NCI-H510A treated with DMSO at 0.1 percent for 48 hours (cell line): ENCODE measurements at regions not wholly inside any gene's neighbourhood (a gene's known extent, or its start where the extent isn't known, plus 50 kb on each side); places are given as distances from the start of the nearest gene placed in this dataset.
"Not testable (repeated sequence)": the region's sequence is repeated elsewhere in the genome, so short reads cannot be mapped to it uniquely, and the experiment has no call there.

ENCODE experiments used
- DNase-seq: peaks from one replicate; lab custom pipeline; 2025; lab: John Stamatoyannopoulos, UW

DNA sequence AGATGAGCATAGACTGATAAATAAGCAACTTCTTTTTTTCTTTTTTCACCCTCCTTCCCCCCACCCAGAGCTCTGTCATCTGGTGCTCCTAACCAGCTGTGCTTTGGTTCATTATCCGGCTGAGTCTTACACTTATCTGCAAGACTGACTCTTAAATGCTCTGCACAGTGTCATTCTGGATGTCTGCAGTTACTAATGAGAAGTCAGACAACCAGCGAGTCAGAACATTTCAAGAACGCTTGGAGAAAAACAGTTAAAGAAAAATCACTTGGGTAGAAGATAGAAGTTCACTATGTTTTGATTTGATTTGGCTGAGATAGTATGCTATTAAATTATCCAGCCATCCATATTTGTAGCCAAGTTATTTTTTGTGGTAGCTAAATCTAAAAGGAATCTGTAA is 328.9 kb upstream of the PRICKLE1 start:
- no peak for DNase-seq

DNA sequence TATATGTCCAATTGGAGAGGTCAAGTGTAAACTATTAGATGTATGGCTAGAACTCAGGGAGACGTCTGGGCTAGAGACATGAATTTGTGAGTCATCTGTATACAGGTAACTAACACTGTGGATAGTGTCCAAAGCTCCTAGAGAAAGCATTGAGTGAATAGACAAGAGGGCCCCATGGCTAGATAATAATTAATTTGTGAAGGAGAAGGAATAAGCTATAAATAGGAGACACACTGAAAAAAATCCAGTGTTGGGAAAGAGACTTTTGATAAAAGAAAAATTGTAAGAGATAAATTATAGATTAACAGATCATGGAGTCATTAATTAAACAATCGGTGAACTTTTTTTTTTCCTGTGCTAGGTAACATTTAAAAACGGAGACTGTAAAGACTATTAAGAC is 326.6 kb upstream of the PRICKLE1 start:
- DNase-seq = no peak

DNA sequence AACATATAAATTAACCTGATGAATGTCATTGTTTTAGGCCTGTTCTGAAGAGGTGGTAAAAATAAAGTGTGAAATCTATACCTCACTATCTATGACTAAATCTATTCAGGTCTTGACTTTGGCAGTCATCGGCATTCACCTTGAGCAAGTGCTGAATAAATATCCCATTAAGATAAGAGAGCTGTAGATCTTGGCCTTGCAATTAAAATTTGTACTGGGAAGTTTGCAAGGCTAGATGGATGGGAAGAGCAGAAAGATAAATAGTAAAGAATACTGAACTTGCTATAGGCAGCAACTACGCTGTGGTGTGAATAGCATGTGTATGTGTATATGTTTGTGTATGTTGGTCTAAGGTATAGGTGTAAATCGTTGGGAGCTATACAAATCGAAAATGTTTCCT is 325.9 kb upstream of the PRICKLE1 start:
- no peak for DNase-seq

DNA sequence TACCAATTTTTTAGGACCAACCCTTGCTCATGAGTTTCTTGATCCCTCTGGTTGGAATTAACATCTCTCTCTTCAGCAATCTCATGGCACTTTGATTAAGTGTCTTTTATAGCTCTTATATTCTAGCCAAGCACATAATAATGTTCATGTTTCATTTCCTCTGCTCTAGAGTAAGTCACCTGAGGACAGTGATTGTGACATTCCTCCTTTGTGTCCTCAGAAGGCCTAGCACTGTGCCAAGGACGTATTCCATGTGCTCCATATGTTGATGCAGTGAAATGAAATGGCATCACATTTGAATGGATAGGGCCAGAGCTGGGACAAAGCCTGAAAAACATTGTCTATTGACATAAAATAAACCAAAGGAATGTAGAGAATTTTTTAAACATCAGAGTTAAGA is 322.8 kb upstream of the PRICKLE1 start:
- DNase-seq = no peak

DNA sequence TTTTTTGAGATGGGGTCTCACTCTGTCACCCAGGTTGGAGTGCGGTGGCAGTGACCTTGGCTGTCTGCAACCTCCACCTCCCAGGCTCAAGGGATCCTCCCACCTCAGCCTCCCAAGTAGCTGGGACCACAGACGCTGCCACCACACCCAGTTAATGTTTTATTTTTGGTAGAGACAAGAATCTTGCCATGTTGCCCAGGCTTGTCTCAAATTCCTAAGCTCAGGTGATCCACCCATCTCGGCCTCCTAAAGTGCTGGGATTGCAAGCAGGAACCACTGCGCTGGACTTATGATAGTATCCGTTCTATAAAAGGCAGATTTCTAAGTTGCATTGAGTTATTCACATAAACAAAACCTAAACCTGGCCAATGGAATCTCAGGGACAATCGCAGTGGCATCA is 321.1 kb upstream of the PRICKLE1 start:
- DNase-seq = no peak

DNA sequence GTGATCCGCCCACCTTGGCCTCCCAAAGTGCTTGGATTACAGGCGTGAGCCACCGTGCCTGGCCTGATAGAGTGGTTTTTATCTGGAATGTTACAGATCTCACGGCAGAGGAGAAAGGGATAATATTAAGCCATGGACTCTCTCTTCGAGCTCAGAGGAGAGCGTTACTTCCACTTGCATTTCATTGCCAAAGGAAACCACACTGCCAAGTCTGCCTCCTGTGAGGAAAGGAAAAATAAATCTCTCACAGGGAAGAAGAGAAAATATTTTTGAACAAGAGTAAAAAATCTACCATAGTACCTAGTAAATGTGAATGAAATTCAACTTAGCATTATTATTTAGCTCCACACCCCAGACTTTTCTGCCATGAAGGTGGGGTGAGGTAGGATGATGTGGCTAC is 319.2 kb upstream of the PRICKLE1 start:
- DNase-seq = no peak

DNA sequence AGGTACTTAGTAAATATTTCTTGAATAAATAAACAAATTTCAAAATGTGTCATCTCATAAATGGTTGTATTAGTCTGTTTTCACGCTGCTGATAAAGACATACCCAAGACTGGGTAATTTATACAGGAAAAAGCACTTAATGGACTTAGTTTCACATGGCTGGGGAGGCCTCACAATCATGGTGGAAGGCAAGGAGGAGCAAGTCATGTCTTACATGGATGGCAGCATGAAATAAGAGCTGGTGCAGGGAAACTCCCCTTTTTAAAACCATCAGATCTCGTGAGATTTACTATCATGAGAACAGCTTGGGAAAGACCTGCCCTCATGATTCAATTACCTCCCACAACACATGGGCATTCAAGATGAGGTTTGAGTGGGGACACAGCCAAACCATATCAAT is 317.3 kb upstream of the PRICKLE1 start:
- not testable (repeated sequence) for DNase-seq

DNA sequence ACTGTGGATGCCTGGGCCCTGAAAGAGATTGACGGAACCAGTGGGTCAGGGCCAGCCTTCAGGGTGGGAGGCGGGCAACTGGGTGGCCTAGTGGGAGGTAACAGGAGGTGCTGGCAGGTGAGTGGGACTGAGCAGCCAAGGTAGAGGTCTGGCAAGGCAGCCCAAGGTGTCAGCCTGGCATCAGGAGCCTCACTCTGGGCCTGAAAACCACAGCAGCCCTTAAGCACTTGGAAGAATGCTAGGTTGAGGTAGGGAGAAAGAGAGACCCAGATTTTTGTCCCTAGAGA is 315.8 kb upstream of the PRICKLE1 start:
- no peak for DNase-seq

DNA sequence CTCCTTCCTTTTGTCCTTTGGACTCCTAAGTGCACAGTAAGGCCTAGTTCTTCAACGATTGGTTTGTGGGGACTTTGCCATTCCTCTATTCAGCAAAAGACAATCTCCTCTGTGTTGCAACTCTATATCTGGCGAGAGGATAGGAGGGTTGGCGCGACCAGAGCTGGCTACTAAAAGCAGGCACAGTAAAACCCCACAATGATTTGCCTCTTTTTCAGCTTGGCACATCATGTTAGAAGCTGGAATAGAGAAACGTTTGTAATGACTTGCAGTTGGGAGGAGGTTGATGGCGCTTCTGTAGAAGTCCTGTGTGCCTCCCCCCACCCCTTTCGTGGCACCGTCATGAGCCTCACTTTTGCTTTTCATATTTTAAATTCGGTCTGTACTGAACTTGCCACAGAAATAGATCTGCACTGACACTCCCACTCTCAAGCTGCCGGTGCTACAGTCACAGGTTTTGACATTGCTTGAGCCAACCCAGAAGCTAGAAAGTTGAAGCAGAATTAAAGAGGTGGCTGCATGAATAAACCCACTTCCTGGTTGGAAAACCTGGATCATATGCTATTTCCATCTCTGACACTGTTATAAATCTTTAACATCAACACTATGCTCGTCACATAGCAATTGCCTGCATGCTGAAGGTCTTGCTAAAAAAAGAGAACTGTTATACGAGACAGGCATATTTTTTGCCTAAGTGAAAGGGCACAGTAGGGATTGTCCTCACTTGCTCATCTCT is 315.3 kb upstream of the PRICKLE1 start:
- DNase-seq = no peak

DNA sequence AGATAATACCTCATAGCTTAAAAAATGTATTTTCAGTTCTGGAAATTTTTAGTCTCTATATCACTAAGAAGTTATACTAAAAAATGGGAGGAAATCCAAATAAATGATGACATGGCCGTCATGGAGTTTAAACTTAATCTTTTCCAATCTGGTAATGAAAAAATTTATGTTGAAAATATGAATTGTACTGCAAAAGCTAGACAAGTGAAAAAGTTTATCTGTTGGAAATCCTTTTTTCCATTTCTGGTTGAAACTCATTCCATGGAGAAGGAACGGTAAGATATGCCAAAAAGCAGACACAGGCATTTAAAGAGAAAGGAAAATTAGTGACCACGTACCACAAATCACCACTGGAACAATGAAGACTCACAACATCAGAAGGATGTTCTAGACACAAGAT is 314.2 kb upstream of the PRICKLE1 start:
- no peak for DNase-seq

DNA sequence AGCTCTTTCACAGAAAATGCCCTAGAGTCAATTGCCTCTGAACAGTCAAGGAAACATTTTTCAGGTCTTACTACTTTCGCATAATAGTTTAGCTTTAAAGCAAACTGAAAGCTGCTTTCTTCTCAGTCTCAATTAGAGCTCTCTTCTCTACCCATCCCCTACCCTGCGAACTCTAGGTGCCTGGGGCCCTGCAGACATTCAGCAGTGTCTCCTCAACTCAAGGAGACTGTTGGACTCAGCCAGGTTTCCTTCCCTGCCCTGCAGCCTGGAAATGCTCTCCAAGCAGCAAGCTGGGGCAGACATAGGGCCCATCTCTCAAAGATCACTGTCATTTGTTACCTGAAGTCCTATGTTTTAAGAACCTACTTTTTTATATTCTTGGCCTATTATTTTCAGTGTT is 312.5 kb upstream of the PRICKLE1 start:
- DNase-seq = no peak

DNA sequence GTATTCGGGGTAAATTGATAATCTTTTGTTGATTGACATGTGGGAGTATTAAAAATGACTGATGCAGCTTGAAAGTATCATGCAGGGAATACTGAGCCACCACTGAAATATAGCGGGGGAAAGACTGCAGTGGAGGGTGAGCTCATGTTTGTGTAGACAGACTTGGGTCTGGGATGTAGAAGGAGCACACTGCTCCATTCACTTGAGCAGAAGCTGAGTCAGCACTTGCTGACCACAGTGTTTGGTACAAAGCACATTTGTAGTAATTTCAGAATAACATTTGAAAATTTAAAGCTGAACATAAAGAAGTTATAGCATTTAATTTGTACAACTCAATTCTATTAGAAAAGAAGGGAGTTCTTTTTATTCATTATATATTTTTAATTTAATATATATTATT is 304.3 kb upstream of the PRICKLE1 start:
- no peak for DNase-seq

DNA sequence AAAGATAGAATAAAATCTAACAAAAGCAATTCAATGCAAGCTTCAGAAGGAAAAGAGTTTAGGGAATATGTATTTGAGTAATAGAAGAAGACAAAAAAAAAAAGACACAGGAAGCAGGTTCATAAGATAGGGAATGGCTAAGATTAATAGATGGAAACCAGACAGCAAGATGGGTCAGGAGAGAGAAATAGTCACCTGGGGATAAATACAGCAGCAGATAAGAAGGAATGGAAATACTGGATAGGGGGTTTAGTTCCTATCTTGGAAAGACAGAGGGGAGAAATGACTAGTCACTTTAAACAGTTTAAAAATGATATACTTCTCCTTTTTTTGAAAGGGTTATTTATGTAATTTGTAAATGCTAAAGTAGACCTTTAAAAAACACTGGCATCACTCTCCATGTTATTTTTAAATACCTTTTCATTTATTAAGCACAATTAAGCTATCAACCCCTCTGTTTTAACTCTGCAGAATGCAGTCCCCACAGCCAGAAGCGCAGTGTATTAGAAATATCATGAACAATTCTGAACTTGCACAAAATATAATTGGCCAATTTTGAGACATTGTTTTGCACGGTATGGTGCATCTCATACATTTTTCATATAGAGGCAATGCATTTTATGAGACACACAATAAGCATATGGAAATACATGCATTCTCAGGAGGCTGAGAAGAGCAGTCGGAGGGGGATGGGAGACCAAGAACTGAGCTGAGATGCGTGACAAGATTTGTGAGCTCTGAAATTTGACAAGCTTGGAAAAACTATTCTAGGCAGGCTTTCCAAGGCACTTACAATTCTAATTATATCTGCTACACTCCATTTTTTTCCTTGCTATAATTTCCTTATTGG is 303.4 kb upstream of the PRICKLE1 start:
- DNase-seq = no peak

DNA sequence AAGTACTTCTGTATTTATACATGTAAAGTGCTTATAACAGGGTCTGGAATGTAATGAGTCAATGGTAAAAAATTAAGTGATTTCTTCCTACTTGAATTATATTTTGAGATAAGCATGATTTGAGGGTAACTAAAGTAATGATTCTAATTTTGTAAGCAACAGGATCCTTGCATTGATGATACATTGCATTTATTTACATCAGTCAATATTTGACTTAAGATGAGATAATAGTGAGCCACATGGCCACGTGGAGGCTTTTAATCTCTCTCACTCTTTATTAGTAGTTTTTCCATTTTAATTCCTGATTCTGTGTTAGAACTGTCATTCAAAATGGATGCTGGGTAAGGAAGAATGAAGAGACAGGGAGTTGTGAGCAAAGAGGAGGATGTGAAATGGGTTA is 298.1 kb upstream of the PRICKLE1 start:
- DNase-seq = no peak

DNA sequence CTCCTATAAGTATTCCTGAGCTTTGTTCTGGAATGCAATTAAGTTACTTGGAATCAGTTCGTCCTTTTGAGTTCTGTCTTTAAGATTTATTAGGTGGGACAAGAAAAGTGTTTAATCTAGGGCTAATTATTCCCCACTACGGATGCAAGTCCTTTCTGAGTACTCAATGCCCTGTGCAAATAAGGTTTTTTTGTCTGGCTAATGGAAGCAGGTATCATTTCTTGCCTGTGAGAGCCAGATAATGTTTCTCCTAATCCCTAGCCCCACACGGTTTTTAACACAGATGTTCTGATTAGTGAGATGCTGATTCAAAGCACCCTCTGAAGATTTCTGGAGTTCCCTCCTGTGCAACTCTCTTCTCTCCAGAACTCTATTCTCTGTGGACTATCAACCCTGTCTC is 296.6 kb upstream of the PRICKLE1 start:
- no peak for DNase-seq

DNA sequence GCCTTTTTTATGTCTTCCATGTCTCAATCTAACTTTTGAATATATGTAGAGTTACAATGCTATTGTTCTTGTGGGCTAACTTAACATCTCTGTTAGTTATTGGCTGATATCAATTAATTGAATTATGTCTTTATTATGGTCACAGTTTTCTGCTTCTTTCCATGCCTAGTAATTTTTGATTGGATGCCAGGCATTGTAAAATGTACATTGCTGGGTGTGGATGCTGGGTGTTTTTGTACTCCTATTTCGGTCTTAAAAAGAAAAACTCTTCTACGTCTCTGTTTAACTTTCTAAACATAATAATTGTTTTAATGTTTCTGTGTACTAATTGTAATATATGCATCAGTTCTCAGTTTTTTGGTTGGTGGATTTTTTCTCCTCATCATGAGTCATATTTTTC is 296.1 kb upstream of the PRICKLE1 start:
- DNase-seq = no peak

DNA sequence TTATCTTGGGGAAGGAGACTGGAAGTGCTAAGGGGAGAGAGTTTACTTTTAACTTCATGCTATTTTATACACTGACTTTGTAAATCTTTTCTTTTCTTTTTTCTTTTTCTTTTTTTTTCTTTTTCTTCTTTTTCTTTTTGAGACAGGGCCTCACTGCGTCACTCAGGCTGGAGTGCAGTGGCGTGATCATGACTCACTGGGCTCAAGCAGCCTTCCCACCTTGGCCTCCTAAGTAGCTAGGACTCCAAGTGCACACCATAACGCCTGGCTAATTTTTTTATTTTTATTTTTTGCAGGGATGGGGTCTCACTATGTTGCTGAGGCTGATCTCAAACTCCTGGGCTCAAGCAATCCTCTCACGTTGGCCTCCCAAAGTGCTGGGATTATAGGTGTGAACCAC is 294.6 kb upstream of the PRICKLE1 start:
- DNase-seq = no peak

DNA sequence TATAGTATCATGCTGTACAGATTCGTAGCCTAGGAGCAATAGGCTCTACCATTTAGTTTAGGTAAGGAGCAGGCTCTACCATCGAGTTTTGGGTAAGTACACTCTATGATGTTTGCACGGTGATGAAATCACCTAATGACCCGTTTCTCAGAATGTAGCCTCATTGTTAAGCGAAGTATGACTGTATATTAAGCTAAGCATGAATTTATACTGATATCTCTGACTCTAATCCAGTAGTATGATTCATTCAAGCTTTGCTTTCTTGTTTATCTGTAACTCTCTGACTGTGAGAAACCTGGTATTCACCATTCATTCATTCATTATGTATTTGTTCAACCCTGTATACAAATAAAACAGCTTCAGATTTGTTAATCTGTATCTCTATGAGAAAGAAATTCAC is 283.9 kb upstream of the PRICKLE1 start:
- no peak for DNase-seq

DNA sequence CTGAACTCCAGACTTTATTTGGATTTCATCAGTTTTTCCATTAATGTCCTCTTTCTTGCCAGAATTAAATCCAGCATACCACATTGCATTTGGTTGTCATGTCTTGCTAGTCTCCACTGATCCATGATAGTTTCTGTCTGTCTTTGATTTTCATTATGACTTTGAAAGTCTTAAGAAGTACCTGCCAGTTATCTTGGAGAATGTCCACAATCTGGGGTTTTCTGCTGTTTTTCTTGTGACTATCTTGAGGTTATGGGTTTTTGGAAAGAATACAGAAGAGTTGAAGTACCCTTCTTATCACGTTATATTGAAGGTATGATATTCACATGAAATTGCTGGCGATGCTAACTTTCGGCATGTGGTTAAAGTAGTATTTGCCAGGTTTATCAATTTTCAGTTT is 282.3 kb upstream of the PRICKLE1 start:
- no peak for DNase-seq

DNA sequence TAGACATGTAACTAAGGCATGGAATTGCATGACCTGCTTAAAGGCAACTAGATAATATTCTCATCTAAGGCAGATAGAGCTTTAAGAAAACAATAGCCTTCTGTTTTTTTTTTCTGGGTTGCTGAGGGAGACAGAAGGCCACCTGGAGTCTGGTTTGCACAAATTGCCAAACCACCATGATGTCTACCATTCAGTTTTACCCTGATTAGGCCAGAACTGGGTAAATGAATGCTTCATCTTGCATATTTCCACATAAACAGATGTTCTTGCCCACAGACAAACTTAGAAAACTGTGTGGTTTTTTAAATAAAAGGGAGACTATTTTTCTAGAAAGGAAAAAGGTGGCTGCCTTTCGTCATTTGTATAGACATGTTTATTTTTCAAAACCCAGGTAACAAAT is 278.7 kb upstream of the PRICKLE1 start:
- no peak for DNase-seq

DNA sequence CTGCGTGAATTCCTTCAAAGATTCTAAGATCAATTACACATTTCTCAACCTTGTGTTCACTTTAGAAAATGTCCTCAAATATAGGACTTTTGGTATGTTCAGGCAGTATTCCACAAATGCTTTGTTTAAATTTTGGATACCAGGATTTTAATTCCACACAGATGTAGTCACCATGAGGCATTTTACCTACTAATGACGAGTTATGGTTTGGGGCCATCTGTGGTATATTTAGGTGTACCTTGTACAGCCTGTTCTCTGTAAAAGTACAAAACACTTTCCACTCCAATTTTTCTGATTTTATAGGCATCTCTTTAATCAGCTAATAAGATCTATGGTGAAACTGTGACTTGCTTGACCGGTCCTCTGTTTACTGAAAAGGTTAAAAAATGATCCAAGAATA is 275.7 kb upstream of the PRICKLE1 start:
- no peak for DNase-seq

DNA sequence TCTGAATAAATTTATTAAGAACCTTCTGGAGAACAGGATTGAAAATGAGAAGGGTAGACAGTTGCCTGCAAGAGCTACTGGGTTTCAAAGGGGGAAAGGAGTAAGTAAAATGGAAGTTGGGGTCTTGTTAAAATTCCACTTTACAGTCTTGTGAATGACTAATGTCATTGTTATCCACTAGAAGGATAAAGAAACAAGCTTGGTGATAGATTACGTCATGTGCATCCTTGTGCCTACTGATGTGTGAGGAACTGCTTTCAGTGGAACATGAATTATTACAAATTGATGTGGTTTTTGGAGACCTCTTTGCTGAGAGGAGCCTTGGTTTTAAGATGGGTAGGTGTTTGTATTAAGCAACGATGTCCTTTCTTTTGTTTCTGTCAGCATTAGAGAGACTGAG is 272.5 kb upstream of the PRICKLE1 start:
- DNase-seq = no peak

DNA sequence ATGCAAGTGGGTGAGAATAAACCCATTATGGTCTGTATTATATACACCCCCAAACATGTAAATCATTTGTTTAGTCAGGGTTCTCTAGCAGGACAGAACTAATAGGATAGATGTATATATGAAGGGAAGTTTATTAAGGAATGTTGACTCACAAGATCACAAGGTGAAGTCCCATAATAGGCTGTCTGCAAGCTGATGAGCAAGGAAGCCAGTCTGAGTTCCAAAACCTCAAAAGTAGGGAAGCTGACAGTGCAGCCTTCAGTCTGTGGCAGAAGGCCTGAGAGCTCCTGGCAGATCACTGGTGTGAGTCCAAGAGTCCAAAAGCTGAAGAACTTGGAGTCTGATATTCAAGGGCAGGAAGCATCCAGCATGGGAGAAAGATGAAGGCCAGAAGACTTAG is 270.8 kb upstream of the PRICKLE1 start:
- DNase-seq = not testable (repeated sequence)

DNA sequence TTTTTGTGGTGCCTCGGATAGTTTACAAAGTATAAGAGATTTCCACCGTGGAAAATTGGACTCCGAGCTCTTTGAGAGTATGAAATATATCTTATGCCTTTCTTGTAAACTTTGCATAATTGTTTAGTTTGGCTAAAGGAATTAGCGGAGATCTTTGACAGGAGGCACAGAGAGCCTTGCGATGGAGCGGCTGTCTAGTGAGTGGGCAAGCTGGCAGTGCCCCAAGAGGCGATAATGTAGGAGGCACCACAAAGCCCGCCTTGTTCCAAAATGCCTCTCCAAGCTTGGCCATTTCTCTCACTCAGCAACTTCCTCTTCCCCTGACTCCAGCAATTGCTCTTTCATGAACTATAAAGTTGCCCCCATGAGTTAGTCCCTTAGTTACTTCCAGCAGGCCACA is 270.1 kb upstream of the PRICKLE1 start:
- no peak for DNase-seq
